GM21529 (cell line): ENCODE measurements at regions not wholly inside any gene's neighbourhood (a gene's known extent, or its start where the extent isn't known, plus 50 kb on each side); places are given as distances from the start of the nearest gene placed in this dataset.
"Not testable (repeated sequence)": the region's sequence is repeated elsewhere in the genome, so short reads cannot be mapped to it uniquely, and the experiment has no call there.

Source experiments
- ATAC-seq: cut with Tn5 transposase; IDR thresholded peaks from one replicate; pipeline ENCODE4 v1.9.1; 2021; ENCODE audit not compliant: unreplicated experiment

DNA sequence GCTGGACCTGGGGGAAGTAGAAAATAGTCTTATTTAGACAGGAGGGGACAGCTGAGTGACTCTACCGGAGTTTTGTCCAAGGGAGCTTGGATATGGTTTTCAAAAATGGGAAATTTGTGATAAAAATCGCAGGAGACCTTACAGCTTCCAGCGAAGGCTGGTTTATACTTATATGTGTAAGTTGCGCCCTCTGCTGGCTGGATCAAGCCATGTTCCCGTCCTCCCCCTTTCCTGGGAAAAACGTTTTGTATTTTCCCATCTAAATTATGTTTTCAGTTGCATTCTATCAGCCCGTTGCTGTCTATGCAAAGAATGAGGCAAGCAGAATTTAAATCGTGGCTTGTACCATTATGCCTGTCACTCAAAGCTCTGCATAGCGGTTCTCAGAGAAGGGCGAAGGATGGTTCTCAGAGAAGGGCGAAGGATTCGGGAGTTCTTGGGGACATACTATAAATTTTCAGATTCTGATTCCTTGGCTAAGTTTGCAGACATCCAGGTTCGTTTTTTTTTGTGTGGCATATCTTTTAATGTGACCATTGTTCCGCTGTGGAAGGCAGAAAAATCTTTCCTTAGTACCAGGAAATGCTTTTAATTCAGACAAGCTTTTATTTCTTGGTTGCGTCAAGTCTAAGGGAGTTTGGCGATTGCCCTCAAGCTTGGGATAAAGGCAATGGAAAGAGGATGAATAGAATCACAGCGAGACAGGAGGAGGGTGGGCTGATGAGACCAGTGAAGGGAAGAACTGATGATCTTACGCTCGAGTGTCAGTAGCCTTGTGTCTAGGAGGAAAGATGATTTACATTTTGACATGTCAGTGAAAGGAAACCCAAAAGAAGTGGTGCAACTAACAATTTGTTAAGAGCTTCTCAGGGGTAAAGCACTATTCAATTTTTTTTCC is 128.5 kb upstream of the ARX start:
- ATAC-seq, result no peak

DNA sequence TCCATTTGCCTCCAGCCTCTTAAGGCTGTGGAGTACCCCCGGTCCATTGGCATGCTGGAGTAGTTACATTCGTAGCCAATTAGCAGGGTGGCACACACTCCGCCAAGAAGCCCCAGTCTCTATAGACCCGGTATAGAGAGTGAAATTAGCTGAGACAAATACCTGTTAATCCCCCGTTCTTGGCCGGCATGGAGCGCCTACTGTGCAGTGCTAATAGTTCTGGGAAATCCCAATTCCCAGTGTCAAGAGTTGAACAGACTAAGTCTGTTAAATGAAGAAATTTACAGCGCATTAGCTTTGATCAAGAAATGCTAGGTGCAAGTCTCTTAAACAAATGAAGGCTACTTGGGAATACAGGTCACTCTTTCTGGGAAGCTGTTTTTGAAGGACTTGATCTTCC is 127.8 kb upstream of the ARX start:
- ATAC-seq, result no peak

DNA sequence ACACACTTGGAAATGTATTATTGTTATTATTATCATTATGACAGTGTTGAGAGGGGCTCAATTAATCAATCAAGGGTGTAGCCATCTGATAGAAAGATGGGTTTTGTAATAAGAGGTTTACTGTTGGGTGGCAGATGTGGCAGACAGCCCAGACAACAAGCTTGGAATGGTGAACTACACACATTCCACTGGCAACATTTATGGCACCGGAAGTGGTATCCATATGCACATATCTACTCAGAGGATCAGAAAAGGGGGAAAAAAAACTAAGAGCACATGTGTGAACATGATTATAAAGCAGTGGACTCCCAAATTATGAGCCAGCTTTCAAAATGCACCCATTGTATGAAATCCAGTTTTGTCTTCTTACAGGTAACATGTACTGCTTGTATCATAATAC is 125.9 kb upstream of the ARX start:
- no peak for ATAC-seq

DNA sequence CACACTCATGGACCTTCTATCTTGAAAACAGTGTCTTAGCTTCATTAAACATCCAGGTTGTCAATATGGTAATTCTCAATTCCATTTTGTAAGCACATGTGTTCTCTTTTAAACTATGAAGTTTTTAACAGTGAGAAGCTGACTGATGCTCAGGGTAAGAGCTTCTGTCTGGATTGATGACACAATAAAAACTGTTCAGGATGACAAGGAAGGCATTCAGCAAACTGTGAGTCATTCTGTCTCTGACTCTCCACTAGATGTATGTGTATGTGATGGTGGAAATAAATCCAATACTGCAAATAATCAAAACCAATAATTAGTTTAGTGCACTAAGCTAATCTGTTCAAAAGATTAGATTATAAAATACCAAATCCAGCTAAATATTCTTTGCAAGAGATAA is 115.3 kb upstream of the ARX start:
- ATAC-seq, result no peak

DNA sequence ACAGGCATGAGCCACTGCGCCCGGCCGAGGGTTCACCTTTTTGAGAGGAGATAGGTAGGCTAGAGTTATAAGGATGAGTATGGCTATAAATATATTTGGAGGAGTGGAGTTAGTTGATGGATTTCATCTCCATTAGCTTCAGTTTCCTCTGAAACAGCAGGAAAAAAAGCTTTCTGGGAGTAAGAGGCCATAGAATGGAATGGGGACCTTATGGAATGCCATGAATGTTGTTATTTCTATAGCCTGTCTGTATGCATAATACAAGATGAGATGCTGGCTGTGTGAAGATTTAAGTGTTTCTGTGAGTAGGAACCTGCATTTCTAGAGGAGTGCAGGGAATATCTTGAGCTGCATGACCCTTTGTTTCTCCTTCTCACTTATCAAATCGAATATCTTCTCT is 114.9 kb upstream of the ARX start:
- no peak for ATAC-seq

DNA sequence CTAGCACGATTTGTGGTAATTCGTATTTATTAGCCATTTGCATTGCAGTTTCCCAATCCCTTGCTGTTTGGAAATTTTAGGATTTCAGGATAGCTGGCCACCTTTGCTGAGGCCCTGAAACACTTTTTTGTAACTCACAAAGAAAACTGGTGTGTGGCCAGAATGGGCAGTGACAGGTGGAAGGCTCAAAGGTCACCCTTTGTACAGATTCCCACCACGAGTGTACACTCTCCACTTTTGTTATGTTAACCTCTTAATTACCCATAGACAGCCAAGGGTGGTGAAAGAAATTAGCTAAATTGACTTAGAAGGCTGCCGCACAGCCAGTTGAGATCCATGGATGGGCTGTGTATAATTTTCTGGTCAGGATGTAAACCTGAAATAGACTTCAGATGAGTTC is 109.7 kb upstream of the ARX start:
- ATAC-seq, result no peak

DNA sequence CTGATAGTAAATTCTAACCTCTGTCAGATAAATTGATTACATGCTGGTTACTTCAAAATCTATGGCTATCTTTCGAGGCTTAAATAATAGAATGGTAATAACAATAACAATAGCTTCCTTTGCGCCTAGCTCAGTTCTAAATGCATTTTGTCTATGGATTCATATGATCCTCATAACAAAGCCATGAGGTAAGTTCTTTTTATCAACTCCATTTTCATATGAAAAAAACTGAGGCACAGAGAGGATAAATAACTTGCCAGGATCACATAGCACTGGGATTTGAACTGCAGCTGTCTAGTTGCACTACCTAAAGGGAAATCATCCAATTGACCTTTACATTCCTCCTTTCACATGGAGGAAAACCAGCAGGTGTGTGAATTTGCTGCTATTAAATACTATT is 108.6 kb upstream of the ARX start:
- no peak for ATAC-seq

DNA sequence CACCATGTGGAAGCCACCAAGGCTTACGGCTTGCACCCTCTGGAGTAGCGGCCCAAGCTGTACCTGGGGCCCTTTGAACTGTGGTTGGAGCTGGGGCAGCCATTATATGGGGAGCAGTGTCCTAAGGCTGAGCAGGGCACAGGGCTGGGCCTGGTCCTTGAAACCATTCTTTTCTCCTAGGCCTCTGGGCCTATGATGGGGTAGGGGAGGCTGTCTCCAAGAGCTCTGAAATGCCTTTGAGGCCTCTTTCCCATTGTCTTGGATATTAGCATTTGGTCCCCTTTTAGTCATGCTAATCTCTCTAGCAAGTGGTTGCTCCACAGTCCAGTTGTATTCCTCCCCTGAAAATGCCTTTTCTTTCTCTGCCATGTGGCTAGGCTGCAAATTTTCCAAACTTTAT is 96.4 kb upstream of the ARX start:
- ATAC-seq, result no peak

DNA sequence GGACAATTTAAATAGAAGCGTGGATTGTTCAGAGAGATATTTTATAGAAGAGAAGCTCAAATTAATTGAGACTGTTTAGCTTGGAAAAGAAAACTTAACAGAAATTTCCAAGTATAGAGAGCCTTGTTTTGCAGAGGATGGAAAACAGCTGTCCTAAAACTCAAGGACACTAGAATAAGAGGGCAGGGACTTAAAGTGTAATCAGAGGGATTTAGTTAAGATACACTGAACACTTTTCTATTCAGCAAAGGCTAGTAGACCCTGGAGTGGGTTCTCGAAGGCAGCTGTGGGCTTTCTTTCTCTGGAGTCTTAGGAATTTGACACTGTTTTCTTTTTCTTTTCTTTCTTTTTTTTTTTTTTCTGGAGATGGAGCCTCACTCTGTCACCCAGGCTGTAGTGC is 92.7 kb upstream of the ARX start:
- no peak for ATAC-seq

DNA sequence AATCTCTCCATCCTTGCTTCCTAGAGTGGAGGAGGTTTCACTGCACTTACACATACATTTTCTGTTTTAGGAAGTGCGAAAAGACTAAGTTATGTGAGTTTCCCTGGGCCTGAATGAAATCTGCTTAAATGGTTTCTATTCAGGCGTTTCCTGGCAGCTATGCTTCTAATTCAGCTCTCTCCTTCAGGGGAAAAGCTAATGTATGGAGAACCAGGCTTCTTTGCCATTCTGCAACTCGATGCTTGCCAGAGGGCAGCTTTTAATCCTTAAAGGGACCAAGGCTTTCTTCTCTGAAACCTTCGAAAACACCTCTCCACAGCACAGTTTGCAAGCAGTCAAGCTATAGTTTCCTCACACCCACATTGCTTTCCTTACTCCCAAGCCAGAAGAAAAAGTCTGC is 89.5 kb upstream of the ARX start:
- ATAC-seq, result no peak

DNA sequence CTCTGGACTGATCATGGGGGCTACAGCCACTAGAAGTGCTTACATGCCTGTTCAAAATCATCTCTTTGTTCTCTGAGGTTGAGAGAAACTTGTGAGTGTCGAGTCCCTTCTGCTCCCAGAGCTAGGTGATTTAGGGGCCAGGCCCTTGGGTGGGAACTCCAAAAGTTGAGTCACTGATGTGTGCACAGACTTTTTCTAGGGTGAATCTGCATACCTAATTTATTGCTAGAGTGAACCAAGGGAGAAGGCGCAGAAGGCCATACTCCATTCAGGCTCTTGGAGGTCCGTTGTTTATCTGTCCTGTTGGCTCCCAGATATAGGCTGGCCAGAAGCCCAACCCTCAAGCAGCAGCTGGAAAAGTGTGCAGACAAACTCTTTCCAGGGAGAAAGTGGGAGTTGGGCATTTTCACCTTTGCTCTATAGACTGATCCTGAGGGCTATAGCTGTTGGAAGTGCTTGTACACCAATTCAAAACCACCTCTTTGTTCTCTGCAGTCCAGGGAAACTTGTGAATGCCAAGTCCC is 80.8 kb upstream of the ARX start:
- ATAC-seq, result no peak

DNA sequence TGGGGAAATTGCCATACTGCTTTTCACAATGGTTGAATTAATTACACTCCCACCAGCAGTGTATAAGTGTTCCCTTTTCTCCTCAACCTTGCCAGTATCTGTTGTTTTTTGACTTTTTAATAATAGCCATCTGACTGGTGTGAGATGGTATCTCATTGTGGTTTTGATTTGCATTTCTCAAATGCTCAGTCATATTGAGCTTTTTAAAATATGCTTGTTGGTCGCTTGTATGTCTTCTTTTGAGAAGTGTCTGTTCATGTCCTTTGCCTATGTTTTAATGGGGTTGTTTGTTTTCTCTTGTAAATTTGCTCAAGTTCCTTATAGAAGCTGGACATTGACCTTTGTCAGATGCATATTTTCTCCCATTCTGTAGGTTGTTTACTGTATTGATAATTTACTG is 75.4 kb upstream of the ARX start:
- not testable (repeated sequence) for ATAC-seq

DNA sequence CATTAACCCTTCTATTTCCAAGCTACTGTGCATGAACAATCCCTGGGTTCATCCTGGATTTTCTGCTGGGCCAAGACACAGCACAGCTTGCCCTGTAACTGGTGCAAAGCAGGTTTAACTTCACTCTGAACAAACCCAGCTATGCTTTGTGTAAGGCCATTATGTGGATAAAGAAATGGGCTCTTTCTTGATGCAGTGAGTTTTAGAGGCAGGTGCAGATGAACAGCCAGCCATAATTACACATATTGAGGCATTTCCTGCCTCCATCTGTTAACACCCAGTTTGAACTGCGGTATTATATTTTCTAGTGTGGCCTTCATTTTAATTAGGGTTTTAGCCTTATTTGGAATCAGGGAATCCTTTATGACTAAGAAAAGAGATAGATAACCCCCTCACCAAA is 68.7 kb upstream of the ARX start:
- ATAC-seq, result no peak

DNA sequence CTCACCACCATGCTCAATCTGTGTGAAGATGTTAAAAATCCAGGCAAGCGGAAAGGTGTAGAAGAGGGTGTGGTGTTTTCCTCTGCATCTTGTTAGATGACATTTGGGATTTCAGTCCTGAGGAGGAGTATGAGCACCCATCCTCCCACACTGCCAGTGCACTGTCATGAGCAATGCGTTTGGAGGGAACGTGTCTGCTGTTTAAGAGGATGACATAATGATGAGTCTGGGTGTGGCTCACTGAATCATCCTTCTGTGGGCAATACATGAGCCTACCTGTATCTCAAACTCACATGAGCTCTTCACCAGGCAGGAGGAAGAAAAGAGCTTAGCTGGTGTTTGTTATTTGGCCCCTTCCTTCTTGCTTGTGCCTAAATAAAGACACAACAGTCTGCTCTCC is 67.9 kb upstream of the ARX start:
- no peak for ATAC-seq

DNA sequence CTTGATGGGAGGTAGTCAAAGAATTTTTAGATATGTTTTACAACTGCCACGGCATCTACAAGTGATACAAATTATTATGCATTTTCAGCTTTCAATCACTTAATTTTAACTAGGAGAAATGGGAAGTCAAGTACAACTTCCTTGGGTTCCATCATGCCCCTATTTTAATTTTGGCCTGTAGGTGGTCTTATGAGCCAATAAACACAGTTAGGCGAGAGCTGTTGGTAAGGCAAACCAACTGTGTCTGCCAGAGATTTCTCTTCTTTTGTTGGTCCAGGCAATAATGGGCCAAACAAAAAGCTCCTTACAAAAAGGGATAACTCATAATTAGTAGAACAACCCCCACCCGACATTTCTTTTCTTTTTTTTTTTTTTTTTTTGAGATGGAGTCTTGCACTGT is 63.3 kb upstream of the ARX start:
- ATAC-seq, result no peak

DNA sequence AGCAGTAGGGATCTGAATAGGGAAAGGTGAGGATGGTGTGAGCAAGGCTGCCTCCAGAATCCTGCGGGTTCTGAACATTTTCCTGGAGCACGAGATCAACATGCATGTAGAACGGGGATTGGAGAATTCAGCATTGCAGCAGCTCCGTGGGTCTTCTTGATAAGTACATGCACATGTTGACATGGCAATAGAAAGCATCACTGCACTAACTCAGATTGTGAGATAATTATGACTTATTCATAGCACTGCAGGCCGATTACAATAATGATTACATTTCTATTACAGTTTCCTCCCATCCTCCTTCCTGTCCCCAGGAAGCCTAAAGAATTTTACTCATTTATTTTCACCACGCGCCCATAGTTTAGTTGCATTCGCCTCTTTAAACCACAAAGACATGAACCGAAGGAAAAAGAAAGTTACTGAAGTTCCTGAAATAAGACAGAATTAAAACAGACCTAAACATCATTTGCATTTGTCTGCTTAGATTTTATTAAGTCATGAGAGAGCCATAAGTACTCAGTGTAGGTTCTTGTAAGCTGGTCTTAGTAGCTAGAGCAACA is 61.3 kb upstream of the ARX start:
- ATAC-seq, result no peak

DNA sequence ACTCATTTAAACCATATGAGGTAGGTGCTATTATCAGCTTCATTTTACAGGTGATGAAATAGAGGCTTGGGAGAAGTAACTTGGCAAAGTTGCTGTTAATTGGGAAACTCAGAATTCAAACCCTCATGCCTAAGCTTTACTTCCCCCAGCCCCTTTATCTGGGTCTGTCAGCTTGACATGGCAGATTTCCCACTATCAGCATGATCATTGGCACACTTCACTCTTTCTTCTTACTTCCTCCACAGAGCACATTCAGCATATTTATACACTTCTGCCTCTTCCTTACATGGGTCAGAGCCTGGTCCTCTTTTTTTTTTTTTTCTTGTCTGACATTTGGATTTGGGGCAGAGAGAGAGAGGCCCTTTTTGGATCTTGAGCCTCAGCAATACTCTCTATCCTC is 56.5 kb upstream of the ARX start:
- ATAC-seq, result no peak

DNA sequence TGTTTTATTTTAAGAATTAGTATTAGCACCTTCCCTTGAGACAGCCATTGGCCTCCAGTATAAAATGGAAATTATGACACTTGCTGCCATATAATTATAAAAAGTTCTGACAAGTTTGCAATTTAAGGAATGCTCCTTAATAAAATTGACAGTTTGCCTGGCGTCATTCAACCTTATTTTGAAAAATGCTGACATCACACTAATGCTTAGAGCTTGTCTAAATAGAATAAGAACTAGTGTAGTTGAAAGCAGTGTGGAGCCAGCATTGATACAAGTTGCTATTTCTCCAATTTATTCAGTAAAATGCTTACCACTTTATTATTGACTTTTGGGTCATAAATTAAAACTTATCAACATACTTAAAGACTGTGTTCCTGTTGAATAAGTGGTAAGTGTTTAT is 54.3 kb upstream of the ARX start:
- ATAC-seq, result no peak

DNA sequence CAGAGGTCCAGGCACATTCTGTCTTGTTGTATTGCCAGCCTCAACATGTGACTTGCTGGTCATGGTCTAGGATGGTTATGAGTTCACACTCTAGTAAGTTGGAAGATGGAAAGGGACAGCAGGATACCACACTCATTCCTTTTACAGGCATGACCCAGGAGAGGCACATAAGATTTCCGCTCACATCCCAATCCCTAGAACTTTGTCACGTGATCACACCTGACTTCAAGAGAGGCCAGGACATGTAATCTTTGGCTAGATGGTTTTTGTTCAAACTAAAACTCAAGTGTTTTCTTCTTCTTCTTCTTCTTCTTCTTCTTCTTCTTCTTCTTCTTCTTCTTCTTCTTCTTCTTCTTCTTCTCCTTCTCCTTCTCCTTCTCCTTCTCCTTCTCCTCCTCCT is 53.4 kb upstream of the ARX start:
- ATAC-seq, result no peak

DNA sequence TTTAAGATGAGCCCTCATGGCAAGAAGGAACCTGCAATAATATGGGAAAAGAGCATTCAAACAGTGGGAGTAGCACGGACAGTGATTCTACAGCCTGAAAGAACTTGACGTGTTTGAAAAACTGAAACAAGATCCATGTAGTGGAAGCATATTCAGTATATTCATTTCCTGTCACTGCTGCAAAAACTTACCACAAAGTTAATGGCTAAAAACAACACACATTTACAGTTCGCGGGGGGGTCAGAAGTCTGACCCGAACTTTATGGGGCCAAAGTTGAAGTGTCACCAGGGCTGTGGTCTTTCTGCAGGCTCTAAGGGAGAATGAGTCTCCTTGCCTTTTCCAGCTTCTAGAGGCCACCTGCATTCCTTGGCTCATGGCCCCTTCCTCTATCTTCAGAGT is 52.6 kb upstream of the ARX start:
- no peak for ATAC-seq

DNA sequence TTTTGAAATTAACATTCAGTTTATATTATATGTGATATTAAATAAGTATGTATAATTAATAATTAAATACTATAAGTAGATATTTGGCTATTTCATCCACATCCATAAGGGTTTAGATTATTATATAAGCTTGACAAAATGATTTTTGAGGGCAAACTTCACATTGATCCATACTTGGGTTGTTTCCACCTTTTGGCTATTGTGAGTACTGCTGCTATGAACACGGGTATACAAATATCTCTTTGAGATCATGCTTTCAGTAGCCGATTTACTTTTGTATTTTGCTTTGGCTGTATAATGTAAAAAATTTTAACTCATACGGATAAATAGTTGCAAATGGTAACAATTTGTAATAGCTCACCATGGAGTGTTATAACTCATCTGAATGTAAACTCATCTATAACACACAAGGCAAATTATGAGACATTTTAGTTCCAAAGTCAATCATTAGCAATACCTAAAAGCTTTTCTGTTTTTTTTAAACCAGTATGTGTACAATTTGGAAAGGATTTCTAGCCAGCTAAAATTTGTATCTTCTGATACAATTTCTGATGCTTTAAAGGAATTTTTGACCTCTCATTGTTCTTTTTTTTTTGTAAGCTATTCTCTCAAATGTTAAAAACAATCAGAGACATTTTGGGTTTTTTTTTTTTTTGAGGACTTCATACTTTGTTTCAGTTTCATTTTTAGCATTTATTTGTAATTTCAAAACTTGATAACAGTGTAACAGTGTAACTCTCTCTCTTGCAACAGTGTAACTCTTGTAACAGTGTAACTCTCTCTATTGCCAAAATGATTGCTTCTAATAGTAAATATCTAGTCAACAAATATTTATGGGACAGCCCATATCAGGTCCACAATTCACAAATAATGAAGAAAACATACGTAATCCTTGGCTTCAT is 51.8 kb upstream of the ARX start:
- ATAC-seq, result no peak

DNA sequence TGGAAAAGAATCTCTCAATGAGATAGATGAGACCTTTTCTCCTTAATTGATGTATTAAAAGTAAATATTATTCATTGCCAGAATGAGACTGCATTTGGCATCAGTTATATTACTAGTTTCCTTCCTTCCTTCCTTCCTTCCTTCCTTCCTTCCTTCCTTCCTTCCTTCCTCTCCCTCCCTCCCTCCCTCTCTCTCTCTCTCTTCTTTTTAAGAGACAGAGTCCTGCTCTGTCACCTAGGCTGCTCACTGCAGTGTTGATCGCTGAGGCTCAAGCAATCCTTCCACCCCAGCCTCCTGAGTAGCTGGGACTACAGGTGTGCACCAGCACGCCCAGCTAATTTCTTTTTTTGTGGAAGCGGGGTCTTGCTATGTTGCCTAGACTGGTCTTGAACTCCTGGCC is 50.4 kb upstream of the ARX start:
- no peak for ATAC-seq
